H9 (cell line): ENCODE measurements at regions not wholly inside any gene's neighbourhood (a gene's known extent, or its start where the extent isn't known, plus 50 kb on each side); places are given as distances from the start of the nearest gene placed in this dataset.

Source experiments
- DNase-seq: peaks from one replicate; pipeline ENCODE4 v3.0.0-alpha.2; 2017
- H2AFZ ChIP-seq: one replicate; pipeline ENCODE4 v1.6.1; 2013; ENCODE audit warnings: mild to moderate bottlenecking, low read length, control low read depth, moderate library complexity
- H2AK5ac ChIP-seq: 2 replicates; pipeline ENCODE4 v1.6.1; 2013; ENCODE audit warnings: low read length, control low read depth, mixed read lengths; ENCODE audit not compliant: insufficient read length
- H2BK120ac ChIP-seq: one replicate; pipeline ENCODE4 v1.6.1; 2013; ENCODE audit warnings: low read depth, mild to moderate bottlenecking, low read length, control low read depth, inconsistent platforms; ENCODE audit not compliant: poor library complexity, severe bottlenecking
- H2BK12ac ChIP-seq: 2 replicates; pipeline ENCODE4 v1.6.1; 2013; ENCODE audit warnings: low read length, control low read depth, mixed read lengths, low read depth; ENCODE audit not compliant: insufficient read length
- H2BK15ac ChIP-seq: 2 replicates; pipeline ENCODE4 v1.6.1; 2013; ENCODE audit warnings: low read depth, low read length, control low read depth
- H2BK20ac ChIP-seq: one replicate; pipeline ENCODE4 v1.6.1; 2013; ENCODE audit warnings: low read depth, mild to moderate bottlenecking, low read length, control low read depth, inconsistent platforms; ENCODE audit not compliant: poor library complexity, severe bottlenecking
- H2BK5ac ChIP-seq: 2 replicates; pipeline ENCODE4 v1.6.1; 2013; ENCODE audit warnings: low read length, control low read depth, mixed read lengths; ENCODE audit not compliant: insufficient read length
- H3K14ac ChIP-seq: 2 replicates; pipeline ENCODE4 v1.6.1; 2013; ENCODE audit warnings: low read length, control low read depth; ENCODE audit not compliant: insufficient read depth
- H3K18ac ChIP-seq: 2 replicates; pipeline ENCODE4 v1.6.1; 2013; ENCODE audit warnings: low read depth, mild to moderate bottlenecking, mixed read lengths, low read length, control low read depth; ENCODE audit not compliant: insufficient read length
- H3K23ac ChIP-seq: 2 replicates; pipeline ENCODE4 v1.6.1; 2013; ENCODE audit warnings: low read length, control low read depth, mixed read lengths, low read depth; ENCODE audit not compliant: insufficient read length
- H3K23me2 ChIP-seq: 2 replicates; pipeline ENCODE4 v1.6.1; 2013; ENCODE audit warnings: low read depth, mild to moderate bottlenecking, mixed read lengths, low read length, control low read depth; ENCODE audit not compliant: insufficient read length, poor library complexity, severe bottlenecking
- H3K27ac ChIP-seq: 2 replicates; pipeline ENCODE4 v1.5.1; 2013; ENCODE audit warnings: low read length, control low read depth, mixed read lengths, low read depth; ENCODE audit not compliant: insufficient read length
- H3K27me3 ChIP-seq: 2 replicates; pipeline ENCODE4 v1.6.1; 2013; ENCODE audit warnings: low read length, control low read depth, inconsistent platforms; ENCODE audit not compliant: insufficient read depth
- H3K4ac ChIP-seq: 2 replicates; pipeline ENCODE4 v1.6.1; 2013; ENCODE audit warnings: low read depth, mild to moderate bottlenecking, control low read depth, inconsistent platforms, low read length, moderate library complexity
- H3K4me1 ChIP-seq: 2 replicates; pipeline ENCODE4 v1.6.1; 2013; ENCODE audit warnings: low read length, control low read depth, inconsistent platforms; ENCODE audit not compliant: insufficient read depth
- H3K4me2 ChIP-seq: 2 replicates; pipeline ENCODE4 v1.6.1; 2013; ENCODE audit warnings: low read length, control low read depth, mixed read lengths; ENCODE audit not compliant: insufficient read length, insufficient read depth
- H3K56ac ChIP-seq: 2 replicates; pipeline ENCODE4 v1.6.1; 2013; ENCODE audit warnings: low read depth, mild to moderate bottlenecking, mixed read lengths, low read length, control low read depth; ENCODE audit not compliant: insufficient read length
- H3K79me1 ChIP-seq: 2 replicates; pipeline ENCODE4 v1.6.1; 2013; ENCODE audit warnings: low read depth, mild to moderate bottlenecking, moderate library complexity, low read length, control low read depth, inconsistent platforms; ENCODE audit not compliant: insufficient read depth, poor library complexity, severe bottlenecking
- H3K79me2 ChIP-seq: 2 replicates; pipeline ENCODE4 v1.6.1; 2013; ENCODE audit warnings: low read length, control low read depth, inconsistent platforms; ENCODE audit not compliant: insufficient read depth
- H3K9ac ChIP-seq: 2 replicates; pipeline ENCODE4 v1.6.1; 2013; ENCODE audit warnings: low read length, control low read depth, mixed read lengths; ENCODE audit not compliant: insufficient read length; ENCODE audit errors: extremely low read depth
- H3K9me3 ChIP-seq: one replicate; pipeline ENCODE4 v1.6.1; 2013; ENCODE audit warnings: low read depth, low read length, inconsistent platforms; ENCODE audit not compliant: control insufficient read depth
- H3T11ph ChIP-seq: one replicate; pipeline ENCODE4 v1.6.1; 2013; ENCODE audit warnings: mild to moderate bottlenecking, low read length, control low read depth, inconsistent platforms
- H4K20me1 ChIP-seq: one replicate; pipeline ENCODE4 v1.6.1; 2013; ENCODE audit not compliant: control insufficient read depth, insufficient read length, insufficient read depth
- H4K5ac ChIP-seq: 2 replicates; pipeline ENCODE4 v1.6.1; 2013; ENCODE audit warnings: low read depth, mild to moderate bottlenecking, mixed read lengths, low read length, control low read depth; ENCODE audit not compliant: insufficient read length
- H4K8ac ChIP-seq: replicated peaks from 2 replicates; pipeline ENCODE4 v1.6.1; 2013; ENCODE audit warnings: low read length, control low read depth, mixed read lengths, low read depth; ENCODE audit not compliant: insufficient read length
- H4K91ac ChIP-seq: 2 replicates; pipeline ENCODE4 v1.6.1; 2013; ENCODE audit warnings: low read depth, mild to moderate bottlenecking, moderate library complexity, mixed read lengths, low read length, control low read depth; ENCODE audit not compliant: insufficient read length
- H3K27ac Mint-ChIP-seq, 3 experiments: 2 replicates in 2 of 3; 3 replicates in 1 of 3; pipeline ENCODE4 v1.8.0; 2020 to 2021; ENCODE audit warnings: mixed read lengths in 3 of 3, mild to moderate bottlenecking in 1 of 3, moderate library complexity in 1 of 3
- H3K27me3 Mint-ChIP-seq: 2 replicates; pipeline ENCODE4 v1.8.0; 2021; ENCODE audit warnings: low read depth, mild to moderate bottlenecking, moderate library complexity, mixed read lengths
- H3K36me3 Mint-ChIP-seq, 3 experiments: 2 replicates in 2 of 3; 3 replicates in 1 of 3; pipeline ENCODE4 v1.8.0; 2020 to 2021; ENCODE audit warnings: low read depth in 3 of 3, mixed read lengths in 3 of 3; ENCODE audit not compliant: insufficient read depth in 1 of 3
- H3K4me1 Mint-ChIP-seq, 2 experiments: 2 replicates each; pipeline ENCODE4 v1.8.0; 2020; ENCODE audit warnings: mixed read lengths in 2 of 2
- H3K4me3 Mint-ChIP-seq, 2 experiments: 2 replicates in 1 of 2; 3 replicates in 1 of 2; pipeline ENCODE4 v1.8.0; 2020 to 2021; ENCODE audit warnings: mild to moderate bottlenecking in 2 of 2, mixed read lengths in 2 of 2, moderate library complexity in 1 of 2
- H3K9me3 Mint-ChIP-seq, 2 experiments: 2 replicates in 1 of 2; 3 replicates in 1 of 2; pipeline ENCODE4 v1.8.0; 2020; ENCODE audit warnings: mild to moderate bottlenecking in 2 of 2, mixed read lengths in 2 of 2, moderate library complexity in 1 of 2
- CTCF ChIP-seq: fragments of 200-600 bp; sonication (generic); conservative IDR thresholded peaks from 3 replicates; pipeline ENCODE4 v1.8.0; 2021; ENCODE audit warnings: antibody characterized with exemption, mild to moderate bottlenecking
- WGBS: extraction: QIAGEN DNeasy Blood & Tissue Kit; methylation state at CpG from one replicate; pipeline ENCODE4 v1.1.7; 2013; ENCODE audit warnings: missing lambda C conversion rate, low lambda C conversion rate, mixed read lengths; ENCODE audit not compliant: insufficient read length; ENCODE audit errors: extremely low coverage; 5-methylcytosine and 5-hydroxymethylcytosine counted together

GRCh38 chr1:30286988-30287839 is 436.2 kb downstream of the MATN1 start:
- no peak overlapping the region for H2BK5ac ChIP-seq
- no peak overlapping the region for H3K14ac ChIP-seq
- no peak overlapping the region for H3T11ph ChIP-seq
- no peaks in the 10 kb centered on the region for H3K23me2 ChIP-seq
- peaks cover 6% of the 10 kb centered on the region; the same call in 1 of the 2 replicates for H3K27me3 Mint-ChIP-seq
- no peaks in the 10 kb centered on the region for H3K9me3 ChIP-seq
- no CpG with 5 or more reads among the region's 6 CpGs for WGBS
- no peak for TF ChIP-seq CTCF
- no peaks in the 10 kb centered on the region; a peak in 1 of 5 replicates for H3K9me3 Mint-ChIP-seq
- no peaks in the 10 kb centered on the region for H3K4me1 ChIP-seq
- no peaks in the 10 kb centered on the region for H3K79me1 ChIP-seq
- H3K4me3 Mint-ChIP-seq, result no peak overlapping the region
- H2AK5ac ChIP-seq, result no peak overlapping the region
- H3K56ac ChIP-seq, result no peak overlapping the region
- no peak overlapping the region for H4K5ac ChIP-seq
- no peak overlapping the region for H3K4ac ChIP-seq
- H4K20me1 ChIP-seq, result no peaks in the 10 kb centered on the region
- H2BK15ac ChIP-seq, result no peak overlapping the region
- H2BK120ac ChIP-seq, result no peak overlapping the region
- H4K8ac ChIP-seq, result no peak overlapping the region
- no peak overlapping the region for H2AFZ ChIP-seq
- no peak overlapping the region for H3K23ac ChIP-seq
- H4K91ac ChIP-seq, result no peak overlapping the region
- no peaks in the 10 kb centered on the region for H3K36me3 Mint-ChIP-seq
- no peak overlapping the region for H2BK20ac ChIP-seq
- no peak overlapping the region for H2BK12ac ChIP-seq
- no peaks in the 10 kb centered on the region for H3K27me3 ChIP-seq
- H3K79me2 ChIP-seq, result no peaks in the 10 kb centered on the region
- H3K27ac Mint-ChIP-seq, result no peak overlapping the region
- H3K18ac ChIP-seq, result no peak overlapping the region
- 0 out of 4 replicates have a peak, but pooled peaks cover 0 to 2% of the 10 kb centered on the region in 2 experiments for H3K4me1 Mint-ChIP-seq
- no peak overlapping the region for H3K4me2 ChIP-seq
- no peak overlapping the region for H3K9ac ChIP-seq
- H3K27ac ChIP-seq, result no peak overlapping the region
- DNase-seq, result no peak
